Ramos (cell line): ENCODE measurements at regions not wholly inside any gene's neighbourhood (a gene's known extent, or its start where the extent isn't known, plus 50 kb on each side); places are given as distances from the start of the nearest gene placed in this dataset.

Source experiments
- in situ Hi-C: fragments of 300-500 bp; cut with MboI; formaldehyde crosslinking; loops from one replicate; pipeline ENCODE4 v1.14.3; 2022; ENCODE audit warnings: low sequenced_read_pairs; ENCODE audit not compliant: unreplicated experiment

- in situ Hi-C loops, result no loop called here
These were observed 54.6 kb upstream of the S1PR3 start for GRCh38 chr9:88936668-88937067.

DNA sequence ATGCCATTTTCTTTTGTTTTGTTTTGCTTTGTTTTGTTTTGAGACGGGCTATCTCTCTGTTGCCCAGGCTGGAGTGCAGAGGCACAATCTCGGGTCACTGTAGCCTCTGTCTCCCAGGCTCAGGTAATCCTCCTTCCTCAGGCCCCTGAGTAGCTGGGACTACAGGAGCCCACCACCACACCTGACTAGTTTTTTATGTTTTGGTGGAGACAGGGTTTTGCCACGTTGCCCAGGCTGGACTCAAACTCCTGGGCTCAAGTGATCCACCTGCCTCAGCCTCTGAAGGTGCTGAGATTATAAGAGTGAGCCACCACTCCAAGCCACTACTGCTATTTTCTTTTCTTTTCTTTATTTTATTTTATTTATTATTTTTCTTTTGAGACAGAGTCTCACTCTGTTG lies 54.0 kb upstream of the S1PR3 start:
- in situ Hi-C loops, result no loop called here

DNA sequence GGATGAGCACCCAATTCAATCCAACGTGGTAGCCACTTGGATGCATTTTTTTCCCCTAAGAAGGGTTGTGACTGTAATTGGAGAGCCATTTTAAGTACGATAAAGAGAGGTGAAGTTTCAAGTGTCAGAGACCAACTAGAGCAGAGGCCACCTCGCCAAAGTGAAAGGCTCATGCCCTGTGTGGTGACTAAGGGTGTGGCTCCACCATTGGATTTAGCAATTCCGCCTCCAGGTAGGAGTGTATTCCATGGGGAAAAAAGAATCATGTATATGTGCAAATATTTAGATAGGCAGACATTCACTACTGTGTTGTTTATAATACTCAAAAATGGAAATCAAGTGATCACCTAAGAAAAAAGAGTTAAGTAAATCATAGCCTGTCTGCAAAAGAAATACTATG lies 53.1 kb upstream of the S1PR3 start:
- in situ Hi-C loops, result no loop called here
